Large intestine (tissue), 3 donors: ENCODE measurements at regions not wholly inside any gene's neighbourhood (a gene's known extent, or its start where the extent isn't known, plus 50 kb on each side); places are given as distances from the start of the nearest gene placed in this dataset.
A peak's percentile ranks its signal among the peaks of the same experiment; 100 is the strongest.

Source experiments
- DNase-seq, 2 donors: peaks; one replicate each; pipeline versions ENCODE4 v3.0.0 to v3.0.0-alpha.2; 2013
- H3K27ac ChIP-seq: one replicate; pipeline ENCODE4 v1.5.1; 2013; ENCODE audit warnings: low read length
- H3K27me3 ChIP-seq: 2 replicates; pipeline ENCODE4 v1.6.1; 2013; ENCODE audit warnings: low read length; ENCODE audit not compliant: control insufficient read depth, insufficient read depth
- H3K36me3 ChIP-seq: 2 replicates; pipeline ENCODE4 v1.6.1; 2013; ENCODE audit warnings: low read length; ENCODE audit not compliant: control insufficient read depth, insufficient read depth
- H3K4me1 ChIP-seq: one replicate; pipeline ENCODE4 v1.6.1; 2013; ENCODE audit warnings: low read length; ENCODE audit not compliant: control insufficient read depth, insufficient read depth
- H3K4me3 ChIP-seq: one replicate; pipeline ENCODE4 v1.5.1; 2013; ENCODE audit warnings: low read length
- H3K9me3 ChIP-seq: one replicate; pipeline ENCODE4 v1.6.1; 2013; ENCODE audit warnings: mild to moderate bottlenecking, low read depth, low read length, moderate library complexity; ENCODE audit not compliant: control insufficient read depth
- WGBS: methylation state at CpG from one replicate; pipeline ENCODE4 v1.1.5; 2013; ENCODE audit warnings: low lambda C conversion rate; ENCODE audit not compliant: insufficient coverage; 5-methylcytosine and 5-hydroxymethylcytosine counted together

- Histone ChIP-seq H3K27me3 (peaks cover 5% of the 10 kb centered on the region), H3K27ac (no peak overlapping the region), H3K36me3 (no peaks in the 10 kb centered on the region), H3K9me3 (no peaks in the 10 kb centered on the region), H3K4me1 (no peaks in the 10 kb centered on the region), H3K4me3 (no peak overlapping the region)
- peak; percentile 16 to 31 for DNase-seq
- 79% methylated on average over 2 of the region's 15 CpGs for WGBS
Observed at GRCh38 chr20:16801919-16802651, 53.9 kb downstream of the OTOR start.

GRCh38 chr20:16802652-16802935 lies 54.4 kb downstream of the OTOR start:
- H3K36me3 ChIP-seq: no peaks in the 10 kb centered on the region
- no peaks in the 10 kb centered on the region for H3K4me1 ChIP-seq
- 83% methylated on average over 2 of the region's 4 CpGs for whole genome bisulfite sequencing
- H3K27me3 ChIP-seq: peaks cover 5% of the 10 kb centered on the region
- H3K9me3 ChIP-seq: no peaks in the 10 kb centered on the region
- H3K4me3 ChIP-seq: no peak overlapping the region
- no peak for DNase-seq
- no peak overlapping the region for H3K27ac ChIP-seq

GRCh38 chr20:16803965-16804792 lies 56.0 kb downstream of the OTOR start:
- Histone ChIP-seq H3K4me1 (no peaks in the 10 kb centered on the region), H3K27ac (no peak overlapping the region), H3K27me3 (peaks cover 5% of the 10 kb centered on the region), H3K4me3 (no peak overlapping the region), H3K9me3 (no peaks in the 10 kb centered on the region), H3K36me3 (no peaks in the 10 kb centered on the region)
- WGBS: no CpG with 5 or more reads among the region's 14 CpGs
- DNase-seq: peak; percentile 17 to 21

- Histone ChIP-seq H3K4me3 (no peak overlapping the region), H3K9me3 (no peaks in the 10 kb centered on the region), H3K27ac (no peak overlapping the region), H3K36me3 (no peaks in the 10 kb centered on the region), H3K27me3 (peaks cover 5% of the 10 kb centered on the region), H3K4me1 (no peaks in the 10 kb centered on the region)
- DNase-seq: no peak
- WGBS: 50% methylated on average over 2 of the region's 6 CpGs
Observed at GRCh38 chr20:16804793-16805187, 56.6 kb downstream of the OTOR start.

GRCh38 chr20:16806061-16806460 lies 57.9 kb downstream of the OTOR start:
- Histone ChIP-seq H3K4me3 (no peak overlapping the region), H3K27ac (no peak overlapping the region), H3K27me3 (peaks cover 5% of the 10 kb centered on the region), H3K36me3 (no peaks in the 10 kb centered on the region), H3K4me1 (no peaks in the 10 kb centered on the region), H3K9me3 (no peaks in the 10 kb centered on the region)
- DNase-seq: no peak
- WGBS: 100% methylated on average over 1 of the region's 6 CpGs

- no peak for DNase-seq
- Histone ChIP-seq H3K4me1 (no peaks in the 10 kb centered on the region), H3K27ac (no peak overlapping the region), H3K4me3 (no peak overlapping the region), H3K9me3 (no peaks in the 10 kb centered on the region), H3K27me3 (peaks cover 5% of the 10 kb centered on the region), H3K36me3 (no peaks in the 10 kb centered on the region)
- WGBS: no CpG with 5 or more reads among the region's 7 CpGs
Observed at GRCh38 chr20:16806886-16807285, 58.7 kb downstream of the OTOR start.

- Histone ChIP-seq H3K4me3 (no peak overlapping the region), H3K36me3 (no peaks in the 10 kb centered on the region), H3K9me3 (no peaks in the 10 kb centered on the region), H3K27ac (no peak overlapping the region), H3K4me1 (no peaks in the 10 kb centered on the region), H3K27me3 (peaks cover 3% of the 10 kb centered on the region)
- DNase-seq: no peak
- whole genome bisulfite sequencing: 61% methylated on average over 2 of the region's 4 CpGs
Observed at GRCh38 chr20:16808796-16809195, 60.6 kb downstream of the OTOR start.

GRCh38 chr20:16810216-16810615 lies 62.1 kb downstream of the OTOR start:
- Histone ChIP-seq H3K27me3 (peaks cover 3% of the 10 kb centered on the region), H3K9me3 (no peaks in the 10 kb centered on the region), H3K4me3 (no peak overlapping the region), H3K36me3 (no peaks in the 10 kb centered on the region), H3K4me1 (no peaks in the 10 kb centered on the region), H3K27ac (no peak overlapping the region)
- WGBS: no CpG with 5 or more reads among the region's 3 CpGs
- DNase-seq: no peak

- H3K36me3 ChIP-seq: no peaks in the 10 kb centered on the region
- no peak overlapping the region for H3K27ac ChIP-seq
- no CpG with 5 or more reads among the region's 3 CpGs for WGBS
- no peaks in the 10 kb centered on the region for H3K9me3 ChIP-seq
- H3K4me3 ChIP-seq: no peak overlapping the region
- H3K4me1 ChIP-seq: no peaks in the 10 kb centered on the region
- H3K27me3 ChIP-seq: peaks cover 3% of the 10 kb centered on the region
- DNase-seq: no peak
Observed at GRCh38 chr20:16816192-16816591, 68.0 kb downstream of the OTOR start.

GRCh38 chr20:16819483-16819882 lies 71.3 kb downstream of the OTOR start:
- no peak overlapping the region for H3K27ac ChIP-seq
- no CpG with 5 or more reads among the region's 2 CpGs for WGBS

More at GRCh38 chr20:16819483-16819882, 71.3 kb downstream of the OTOR start:
- no peaks in the 10 kb centered on the region for H3K36me3 ChIP-seq
- peaks cover 3% of the 10 kb centered on the region for H3K27me3 ChIP-seq
- no peak overlapping the region for H3K4me3 ChIP-seq
- no peak for DNase-seq
- no peaks in the 10 kb centered on the region for H3K4me1 ChIP-seq
- no peaks in the 10 kb centered on the region for H3K9me3 ChIP-seq
